ENCODE measurements at regions not wholly inside any gene's neighbourhood (a gene's known extent, or its start where the extent isn't known, plus 50 kb on each side); places are given as distances from the start of the nearest gene placed in this dataset.

DNA sequence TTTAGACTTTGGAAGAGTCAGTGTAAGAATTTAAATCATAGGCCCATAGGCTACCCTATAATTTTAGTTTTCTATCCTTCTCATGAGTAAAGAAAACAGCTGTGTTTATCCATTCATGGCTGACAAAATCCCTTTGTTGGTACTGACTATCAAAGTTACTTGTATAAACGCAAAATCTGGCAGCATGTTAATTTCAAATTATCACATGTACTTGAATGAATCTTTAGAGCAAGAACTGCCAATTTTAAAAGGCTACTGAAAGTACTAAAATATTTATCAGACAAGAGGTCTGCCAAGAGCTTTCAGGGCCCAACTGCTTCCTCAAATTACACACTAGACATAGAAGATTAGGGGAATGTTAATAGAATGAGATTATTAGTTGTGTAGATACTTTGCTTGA, 66.6 kb downstream of the MYL12B start:
- Histone ChIP-seq H3K27ac (ENCODE audit: low read depth, low read length) (no peak overlapping the region), H3K27me3 (ENCODE audit: control insufficient read depth, insufficient read depth, low read length) (no peaks in the 10 kb centered on the region), H3K4me1 (ENCODE audit: control insufficient read depth, insufficient read depth, low read length) (no peaks in the 10 kb centered on the region), H3K4me3 (ENCODE audit: low read depth, low read length) (no peak overlapping the region), H3K36me3 (ENCODE audit: control insufficient read depth, insufficient read depth, low read length) (no peaks in the 10 kb centered on the region), H3K9me3 (ENCODE audit: control insufficient read depth, insufficient read depth, low read length) (no peaks in the 10 kb centered on the region)
- DNase-seq (ENCODE audit: low read depth in 4 of 6, low spot score in 6 of 6) = peak in 2 of 6 donors; percentile 2 to 76
- no CpG with 5 or more reads among the region's 1 CpG for WGBS (ENCODE audit: insufficient coverage)

DNA sequence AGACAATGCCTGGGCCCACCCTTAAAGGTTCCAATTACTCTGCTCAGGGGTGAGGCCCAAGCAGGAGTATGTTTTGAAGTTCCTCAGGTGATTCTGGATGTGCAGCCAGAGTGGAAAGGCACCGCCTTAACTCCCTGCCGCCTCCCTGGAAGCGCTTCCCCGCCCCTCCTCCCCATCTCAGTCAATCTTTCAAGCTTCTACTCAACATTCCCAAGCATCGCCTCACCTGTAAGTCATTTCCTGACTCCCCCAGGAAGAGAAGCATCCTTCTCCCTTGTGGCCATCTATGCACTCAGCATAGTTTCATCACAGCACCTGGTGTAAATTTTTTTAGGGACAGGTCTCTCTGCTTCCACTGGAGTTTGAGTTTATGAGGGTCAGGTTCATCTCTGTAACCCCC, 67.5 kb downstream of the MYL12B start:
- no peak overlapping the region for H3K4me3 ChIP-seq (ENCODE audit: low read depth, low read length)
- H3K27ac ChIP-seq (ENCODE audit: low read depth, low read length) = no peak overlapping the region
- 90% methylated on average over 4 of the region's 5 CpGs for WGBS (ENCODE audit: insufficient coverage)
- no peaks in the 10 kb centered on the region for H3K27me3 ChIP-seq (ENCODE audit: control insufficient read depth, insufficient read depth, low read length)
- no peaks in the 10 kb centered on the region for H3K4me1 ChIP-seq (ENCODE audit: control insufficient read depth, insufficient read depth, low read length)
- H3K9me3 ChIP-seq (ENCODE audit: control insufficient read depth, insufficient read depth, low read length) = no peaks in the 10 kb centered on the region
- DNase-seq (ENCODE audit: low read depth in 4 of 6, low spot score in 6 of 6) = no peak
- no peaks in the 10 kb centered on the region for H3K36me3 ChIP-seq (ENCODE audit: control insufficient read depth, insufficient read depth, low read length)

DNA sequence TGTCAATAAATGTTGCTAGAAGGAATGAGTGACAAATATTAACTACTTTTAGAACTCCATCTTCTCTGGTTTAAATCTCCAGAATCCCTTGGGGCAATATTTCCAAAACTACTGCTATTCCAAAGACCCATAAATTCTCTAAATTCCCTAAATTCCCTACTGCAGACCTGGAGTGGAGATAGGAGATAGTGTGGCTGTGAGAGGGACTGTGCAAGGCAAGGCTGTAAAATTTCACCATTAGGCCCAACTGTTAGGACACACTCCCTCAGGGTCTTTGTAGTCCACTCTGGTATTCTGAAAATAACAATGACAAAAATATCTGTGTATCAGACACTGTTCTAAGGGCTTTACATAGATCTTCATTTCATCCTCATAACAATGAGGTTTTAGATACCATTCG, 67.9 kb downstream of the MYL12B start:
- H3K36me3 ChIP-seq (ENCODE audit: control insufficient read depth, insufficient read depth, low read length) = no peaks in the 10 kb centered on the region
- H3K4me3 ChIP-seq (ENCODE audit: low read depth, low read length) = no peak overlapping the region
- no peak overlapping the region for H3K27ac ChIP-seq (ENCODE audit: low read depth, low read length)
- no peaks in the 10 kb centered on the region for H3K27me3 ChIP-seq (ENCODE audit: control insufficient read depth, insufficient read depth, low read length)
- no peaks in the 10 kb centered on the region for H3K4me1 ChIP-seq (ENCODE audit: control insufficient read depth, insufficient read depth, low read length)
- no peak for DNase-seq (ENCODE audit: low read depth in 4 of 6, low spot score in 6 of 6)
- H3K9me3 ChIP-seq (ENCODE audit: control insufficient read depth, insufficient read depth, low read length) = no peaks in the 10 kb centered on the region
- WGBS (ENCODE audit: insufficient coverage) = no CpG with 5 or more reads among the region's 1 CpG

DNA sequence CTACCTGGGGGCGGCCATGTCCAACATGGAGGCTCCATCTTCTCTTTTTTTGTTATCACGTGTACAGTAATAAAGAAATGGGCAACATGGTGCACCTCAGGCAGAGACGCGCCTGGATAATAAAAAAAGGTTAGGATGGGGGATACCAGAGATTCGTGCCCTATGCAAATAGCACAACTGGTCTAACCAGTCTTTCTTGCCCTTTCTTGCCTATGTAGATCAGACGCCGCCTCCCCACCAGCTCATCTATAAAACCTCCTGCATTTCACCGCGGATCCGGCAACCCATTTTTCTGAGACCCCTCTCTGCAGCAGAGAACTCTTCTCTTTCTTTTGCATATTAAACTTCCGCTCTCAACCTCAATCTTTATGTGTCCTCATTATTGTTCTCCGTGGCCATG, 68.7 kb downstream of the MYL12B start:
- DNase-seq (ENCODE audit: low read depth in 4 of 6, low spot score in 6 of 6) = no peak
- no peak overlapping the region for H3K4me3 ChIP-seq (ENCODE audit: low read depth, low read length)
- H3K27ac ChIP-seq (ENCODE audit: low read depth, low read length) = no peak overlapping the region
- 82% methylated on average over 8 of the region's 12 CpGs for WGBS (ENCODE audit: insufficient coverage)
- no peaks in the 10 kb centered on the region for H3K9me3 ChIP-seq (ENCODE audit: control insufficient read depth, insufficient read depth, low read length)
- H3K4me1 ChIP-seq (ENCODE audit: control insufficient read depth, insufficient read depth, low read length) = no peaks in the 10 kb centered on the region
- H3K27me3 ChIP-seq (ENCODE audit: control insufficient read depth, insufficient read depth, low read length) = no peaks in the 10 kb centered on the region
- no peaks in the 10 kb centered on the region for H3K36me3 ChIP-seq (ENCODE audit: control insufficient read depth, insufficient read depth, low read length)

DNA sequence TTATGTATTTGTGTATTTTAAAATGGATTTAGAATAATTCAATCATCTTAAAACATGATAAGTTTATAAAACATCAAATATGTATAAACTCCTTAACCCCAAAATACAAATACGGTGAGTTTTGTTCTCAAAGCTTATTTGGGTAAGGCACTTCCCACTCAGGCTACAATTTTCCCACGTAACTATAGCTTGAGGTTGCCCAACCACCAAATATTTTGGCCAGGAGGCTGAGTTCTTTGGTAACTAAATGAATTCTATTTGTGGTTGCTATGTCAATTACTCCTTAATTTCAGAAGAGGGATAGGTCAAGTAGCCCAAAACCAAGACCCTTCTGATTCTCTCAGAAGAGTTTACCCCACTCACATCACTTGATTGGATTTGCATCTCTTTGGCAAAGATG, 70.4 kb downstream of the MYL12B start:
- Histone ChIP-seq H3K4me1 (ENCODE audit: control insufficient read depth, insufficient read depth, low read length) (no peaks in the 10 kb centered on the region), H3K9me3 (ENCODE audit: control insufficient read depth, insufficient read depth, low read length) (no peaks in the 10 kb centered on the region)

DNA sequence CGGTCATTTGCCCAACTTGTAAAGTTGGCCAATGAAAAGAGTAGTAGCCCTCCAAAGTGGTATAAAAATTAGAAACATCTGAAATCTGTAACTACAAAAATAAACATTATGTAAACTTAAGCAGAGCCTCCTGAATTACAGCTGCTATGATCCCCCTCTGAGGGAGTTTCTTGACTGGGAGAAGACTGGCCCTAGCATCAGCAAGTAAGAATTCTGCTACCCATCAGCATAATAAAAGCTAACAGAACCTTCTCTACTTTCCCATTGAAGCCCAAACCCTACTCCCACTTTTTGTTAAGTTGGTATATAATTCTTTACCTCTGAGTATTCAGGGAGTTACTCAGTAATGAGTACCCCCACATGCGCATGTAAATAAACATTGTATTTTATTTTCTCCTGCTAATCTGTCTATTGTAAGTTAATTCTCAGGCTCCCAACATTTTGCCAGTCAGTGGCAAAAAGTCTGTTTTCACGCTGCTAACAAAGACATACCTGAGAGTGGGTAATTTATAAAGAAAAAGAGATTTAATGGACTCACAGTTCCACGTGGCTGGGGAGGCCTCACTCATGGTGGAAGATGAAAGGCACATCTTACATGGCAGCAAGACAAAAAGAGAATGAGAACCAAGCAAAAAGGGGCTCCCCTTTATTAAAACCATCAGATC, 71.3 kb downstream of the MYL12B start:
- 70% methylated on average over 2 of the region's 4 CpGs for WGBS (ENCODE audit: insufficient coverage)
- H3K36me3 ChIP-seq (ENCODE audit: control insufficient read depth, insufficient read depth, low read length) = no peaks in the 10 kb centered on the region

More for the DNA sequence above, 70.4 kb downstream of the MYL12B start:
- no peak overlapping the region for H3K4me3 ChIP-seq (ENCODE audit: low read depth, low read length)
- no peaks in the 10 kb centered on the region for H3K27me3 ChIP-seq (ENCODE audit: control insufficient read depth, insufficient read depth, low read length)
- no peak for DNase-seq (ENCODE audit: low read depth in 4 of 6, low spot score in 6 of 6)
- H3K27ac ChIP-seq (ENCODE audit: low read depth, low read length) = no peak overlapping the region
- WGBS (ENCODE audit: insufficient coverage) = no CpG with 5 or more reads among the region's 2 CpGs
- no peaks in the 10 kb centered on the region for H3K36me3 ChIP-seq (ENCODE audit: control insufficient read depth, insufficient read depth, low read length)

DNA sequence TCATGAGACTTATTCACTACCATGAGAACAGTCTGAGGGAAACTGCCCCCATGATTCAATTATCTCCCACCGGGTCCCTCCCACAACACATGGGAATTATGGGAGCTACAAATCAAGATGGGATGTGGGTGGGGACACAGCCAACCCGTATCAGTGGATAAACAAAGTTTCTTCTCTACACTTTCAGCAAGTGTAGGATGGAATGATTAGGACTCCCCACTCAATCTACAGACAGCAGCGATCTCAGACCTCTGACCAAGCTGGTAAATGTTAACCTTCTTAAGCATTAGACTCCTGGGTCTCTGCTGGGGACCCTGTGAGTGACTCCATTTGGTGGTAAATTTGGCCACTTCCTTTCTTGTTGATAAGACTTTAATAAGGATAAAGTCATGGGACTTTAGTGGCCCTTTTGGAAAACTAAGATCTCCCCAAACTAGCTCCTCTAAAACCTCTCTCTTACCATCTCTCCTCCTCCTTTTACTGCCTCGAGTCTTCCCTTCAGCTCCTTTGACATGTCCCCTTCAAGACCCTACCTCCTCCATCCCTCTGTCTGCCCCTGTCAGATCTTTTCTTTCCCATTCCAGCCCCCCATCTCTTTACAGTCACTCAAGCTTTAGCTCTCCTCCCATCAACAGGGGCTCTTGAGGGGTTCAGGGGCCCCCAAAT, 71.9 kb downstream of the MYL12B start:
- DNase-seq (ENCODE audit: low read depth in 4 of 6, low spot score in 6 of 6) = no peak
- no peaks in the 10 kb centered on the region for H3K4me1 ChIP-seq (ENCODE audit: control insufficient read depth, insufficient read depth, low read length)
- H3K9me3 ChIP-seq (ENCODE audit: control insufficient read depth, insufficient read depth, low read length) = no peaks in the 10 kb centered on the region
- H3K27me3 ChIP-seq (ENCODE audit: control insufficient read depth, insufficient read depth, low read length) = no peaks in the 10 kb centered on the region
- no peaks in the 10 kb centered on the region for H3K36me3 ChIP-seq (ENCODE audit: control insufficient read depth, insufficient read depth, low read length)
- no peak overlapping the region for H3K27ac ChIP-seq (ENCODE audit: low read depth, low read length)
- 100% methylated on average over 1 of the region's 4 CpGs for WGBS (ENCODE audit: insufficient coverage)
- no peak overlapping the region for H3K4me3 ChIP-seq (ENCODE audit: low read depth, low read length)

More for the DNA sequence above, 71.3 kb downstream of the MYL12B start:
- Histone ChIP-seq H3K9me3 (ENCODE audit: control insufficient read depth, insufficient read depth, low read length) (no peaks in the 10 kb centered on the region), H3K27ac (ENCODE audit: low read depth, low read length) (no peak overlapping the region), H3K4me3 (ENCODE audit: low read depth, low read length) (no peak overlapping the region), H3K4me1 (ENCODE audit: control insufficient read depth, insufficient read depth, low read length) (no peaks in the 10 kb centered on the region), H3K27me3 (ENCODE audit: control insufficient read depth, insufficient read depth, low read length) (no peaks in the 10 kb centered on the region)
- DNase-seq (ENCODE audit: low read depth in 4 of 6, low spot score in 6 of 6) = no peak

DNA sequence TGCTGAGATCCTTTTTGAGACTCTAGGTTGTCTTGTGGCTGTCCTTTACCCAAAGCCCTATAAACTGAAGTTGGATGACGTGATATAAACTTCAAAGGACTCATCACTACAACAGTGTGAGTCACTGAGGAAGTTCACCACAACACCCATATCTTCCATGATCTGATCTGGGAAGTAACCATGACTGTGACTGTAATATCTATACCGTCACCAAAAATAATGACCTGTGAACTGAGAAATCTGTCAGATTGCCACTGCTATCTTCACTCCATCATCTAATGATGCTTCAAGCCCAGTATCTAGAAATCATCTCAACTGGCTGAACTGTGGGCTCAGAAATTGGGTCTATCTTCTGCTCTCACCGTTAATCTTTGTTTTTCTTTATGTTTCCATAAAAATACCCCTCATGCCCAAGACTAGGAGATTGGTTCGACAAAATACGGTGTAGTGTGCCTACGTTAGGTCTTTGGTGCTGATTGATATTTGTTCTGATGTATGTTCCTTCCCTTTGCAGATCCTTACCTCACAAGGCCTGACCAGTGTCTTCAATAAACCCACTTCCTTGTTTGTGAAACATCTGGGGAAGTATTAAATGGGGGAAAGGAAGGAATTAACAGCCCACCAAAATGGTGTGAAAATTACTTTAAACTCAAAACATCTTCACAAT, 78.2 kb downstream of the MYL12B start:
- DNase-seq (ENCODE audit: low read depth in 4 of 6, low spot score in 6 of 6) = no peak
- no peaks in the 10 kb centered on the region for H3K9me3 ChIP-seq (ENCODE audit: control insufficient read depth, insufficient read depth, low read length)
- WGBS (ENCODE audit: insufficient coverage) = 100% methylated on average over 1 of the region's 6 CpGs
- H3K4me3 ChIP-seq (ENCODE audit: low read depth, low read length) = no peak overlapping the region
- H3K27ac ChIP-seq (ENCODE audit: low read depth, low read length) = no peak overlapping the region
- H3K27me3 ChIP-seq (ENCODE audit: control insufficient read depth, insufficient read depth, low read length) = no peaks in the 10 kb centered on the region
- H3K4me1 ChIP-seq (ENCODE audit: control insufficient read depth, insufficient read depth, low read length) = no peaks in the 10 kb centered on the region
- H3K36me3 ChIP-seq (ENCODE audit: control insufficient read depth, insufficient read depth, low read length) = no peaks in the 10 kb centered on the region

DNA sequence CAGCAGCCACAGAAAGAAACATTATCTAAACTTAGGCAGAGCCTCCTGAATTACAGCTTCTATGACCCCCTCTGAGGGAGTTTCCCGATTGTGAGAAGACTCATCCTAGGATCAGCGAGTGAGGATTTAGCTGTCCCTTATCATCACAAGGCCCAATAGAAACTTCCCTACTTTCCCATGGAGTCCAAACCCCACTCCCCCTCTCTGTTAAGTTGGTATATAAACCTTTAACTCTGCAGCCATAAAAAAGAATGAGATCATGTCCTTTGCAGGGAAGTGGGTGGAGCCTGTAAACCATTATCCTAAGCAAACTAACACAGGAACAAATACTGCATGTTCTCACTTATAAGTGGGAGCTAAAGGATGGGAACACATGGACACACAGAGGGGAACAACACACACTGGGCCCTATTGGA, 78.8 kb downstream of the MYL12B start:
- H3K36me3 ChIP-seq (ENCODE audit: control insufficient read depth, insufficient read depth, low read length) = no peaks in the 10 kb centered on the region

DNA sequence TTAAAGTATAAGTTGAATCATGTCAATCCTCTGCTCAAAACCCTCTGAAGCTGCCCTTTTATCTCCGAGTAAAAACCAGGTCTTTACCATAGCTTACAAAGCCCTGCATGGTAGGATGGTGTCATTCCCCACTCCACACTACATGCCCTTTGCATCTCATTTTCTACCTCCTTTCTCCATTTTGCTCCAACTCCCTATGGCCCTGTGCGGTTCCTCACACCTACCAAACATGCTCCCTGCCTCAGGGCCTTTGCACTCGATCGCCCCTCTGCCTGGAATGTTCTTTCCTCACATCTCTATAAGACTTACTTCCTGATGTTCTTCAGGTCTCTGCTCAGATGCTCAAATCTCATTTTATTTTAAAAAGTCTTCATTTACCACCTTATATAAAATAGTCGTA, 80.7 kb downstream of the MYL12B start:
- WGBS (ENCODE audit: insufficient coverage) = 98% methylated on average over 4 of the region's 5 CpGs
- H3K4me3 ChIP-seq (ENCODE audit: low read depth, low read length) = no peak overlapping the region
- no peaks in the 10 kb centered on the region for H3K27me3 ChIP-seq (ENCODE audit: control insufficient read depth, insufficient read depth, low read length)
- no peak for DNase-seq (ENCODE audit: low read depth in 4 of 6, low spot score in 6 of 6)
- no peaks in the 10 kb centered on the region for H3K4me1 ChIP-seq (ENCODE audit: control insufficient read depth, insufficient read depth, low read length)
- H3K27ac ChIP-seq (ENCODE audit: low read depth, low read length) = no peak overlapping the region
- no peaks in the 10 kb centered on the region for H3K36me3 ChIP-seq (ENCODE audit: control insufficient read depth, insufficient read depth, low read length)
- H3K9me3 ChIP-seq (ENCODE audit: control insufficient read depth, insufficient read depth, low read length) = no peaks in the 10 kb centered on the region

More for the DNA sequence above, 78.8 kb downstream of the MYL12B start:
- Histone ChIP-seq H3K27me3 (ENCODE audit: control insufficient read depth, insufficient read depth, low read length) (no peaks in the 10 kb centered on the region), H3K9me3 (ENCODE audit: control insufficient read depth, insufficient read depth, low read length) (no peaks in the 10 kb centered on the region), H3K4me3 (ENCODE audit: low read depth, low read length) (no peak overlapping the region), H3K4me1 (ENCODE audit: control insufficient read depth, insufficient read depth, low read length) (no peaks in the 10 kb centered on the region), H3K27ac (ENCODE audit: low read depth, low read length) (no peak overlapping the region)
- WGBS (ENCODE audit: insufficient coverage) = 83% methylated on average over 1 of the region's 2 CpGs
- no peak for DNase-seq (ENCODE audit: low read depth in 4 of 6, low spot score in 6 of 6)

Measured in spinal cord (tissue), 9 donors.